SU-DHL-6 (cell line): ENCODE measurements at regions not wholly inside any gene's neighbourhood (a gene's known extent, or its start where the extent isn't known, plus 50 kb on each side); places are given as distances from the start of the nearest gene placed in this dataset.

Experiments used
- CTCF ChIP-seq: fragments of 200-600 bp; sonication (generic); IDR thresholded peaks from one replicate; pipeline ENCODE4 v1.5.1; 2017; ENCODE audit warnings: antibody characterized with exemption, mild to moderate bottlenecking, low read length, moderate library complexity; ENCODE audit not compliant: insufficient read depth, poor library complexity, severe bottlenecking
- EZH2phosphoT487 ChIP-seq: fragments of 200-600 bp; sonication (generic), shearing (Covaris generic); conservative IDR thresholded peaks from 2 replicates; pipeline ENCODE4 v1.6.1; 2018; ENCODE audit warnings: mild to moderate bottlenecking, antibody characterized with exemption, low read length, moderate library complexity, mixed read lengths

GRCh38 chr16:82248012-82248656, 78.1 kb upstream of the MPHOSPH6 start:
- no peak for TF ChIP-seq EZH2phosphoT487
- no peak for TF ChIP-seq CTCF
